ENCODE measurements at regions not wholly inside any gene's neighbourhood (a gene's known extent, or its start where the extent isn't known, plus 50 kb on each side); places are given as distances from the start of the nearest gene placed in this dataset.
A peak's percentile ranks its signal among the peaks of the same experiment; 100 is the strongest.

DNA sequence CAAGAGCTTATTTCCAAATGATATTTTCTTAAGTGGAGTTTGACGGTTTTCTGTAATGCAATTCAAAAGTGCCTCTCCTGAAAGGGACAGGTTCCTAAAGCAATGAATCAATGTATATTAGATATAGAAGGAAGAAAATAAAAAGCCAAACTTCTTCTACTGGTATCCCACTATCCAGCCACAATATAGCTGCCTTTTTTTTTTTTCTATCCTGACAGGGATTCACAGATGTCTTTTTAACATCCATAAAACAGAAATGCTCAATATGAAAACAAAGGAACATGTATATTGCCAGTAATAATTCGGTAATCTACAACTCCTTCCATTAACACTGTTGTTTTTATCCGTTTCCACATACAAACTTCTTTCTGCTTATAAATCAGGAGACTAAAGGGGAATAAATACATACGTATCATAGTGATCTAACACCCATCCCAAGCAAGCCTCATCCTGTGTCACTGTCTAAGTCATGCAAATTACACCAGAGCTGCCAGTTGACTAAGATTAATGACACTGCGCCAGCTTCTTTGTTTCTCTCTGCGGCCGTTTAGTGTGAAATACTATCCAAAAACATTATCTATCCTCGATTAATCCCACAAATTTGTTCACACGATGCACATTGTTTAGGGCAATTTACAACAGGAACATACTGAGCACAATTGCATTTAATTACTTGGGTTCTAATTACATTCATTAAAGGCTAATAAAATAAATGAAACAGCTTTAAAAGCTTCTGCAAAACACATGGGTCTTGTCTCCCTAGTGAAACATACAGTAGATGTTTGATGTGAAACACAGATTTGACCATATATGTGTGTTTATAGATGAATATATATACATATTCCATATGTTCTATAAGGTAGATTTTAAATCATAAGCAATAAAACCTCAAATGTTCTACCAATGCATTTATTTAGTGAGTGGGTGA, 51.9 kb upstream of the CDIN1 start (continued):
- no peak for TF ChIP-seq SMARCA4 (IDR thresholded peaks at IDR 0.05)
- TF ChIP-seq MEIS2 (IDR thresholded peaks at IDR 0.05; ENCODE audit: partially characterized antibody) = peak; percentile 77
- TF ChIP-seq, protein P1, sequence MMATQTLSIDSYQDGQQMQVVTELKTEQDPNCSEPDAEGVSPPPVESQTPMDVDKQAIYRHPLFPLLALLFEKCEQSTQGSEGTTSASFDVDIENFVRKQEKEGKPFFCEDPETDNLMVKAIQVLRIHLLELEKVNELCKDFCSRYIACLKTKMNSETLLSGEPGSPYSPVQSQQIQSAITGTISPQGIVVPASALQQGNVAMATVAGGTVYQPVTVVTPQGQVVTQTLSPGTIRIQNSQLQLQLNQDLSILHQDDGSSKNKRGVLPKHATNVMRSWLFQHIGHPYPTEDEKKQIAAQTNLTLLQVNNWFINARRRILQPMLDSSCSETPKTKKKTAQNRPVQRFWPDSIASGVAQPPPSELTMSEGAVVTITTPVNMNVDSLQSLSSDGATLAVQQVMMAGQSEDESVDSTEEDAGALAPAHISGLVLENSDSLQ (IDR thresholded peaks at IDR 0.05) = peak; percentile 75
- no peak for TF ChIP-seq L3MBTL2 (IDR thresholded peaks at IDR 0.05)
- TF ChIP-seq ZNF41 (CRISPR knock-in tag; conservative IDR thresholded peaks at IDR 0.05) = no peak

DNA sequence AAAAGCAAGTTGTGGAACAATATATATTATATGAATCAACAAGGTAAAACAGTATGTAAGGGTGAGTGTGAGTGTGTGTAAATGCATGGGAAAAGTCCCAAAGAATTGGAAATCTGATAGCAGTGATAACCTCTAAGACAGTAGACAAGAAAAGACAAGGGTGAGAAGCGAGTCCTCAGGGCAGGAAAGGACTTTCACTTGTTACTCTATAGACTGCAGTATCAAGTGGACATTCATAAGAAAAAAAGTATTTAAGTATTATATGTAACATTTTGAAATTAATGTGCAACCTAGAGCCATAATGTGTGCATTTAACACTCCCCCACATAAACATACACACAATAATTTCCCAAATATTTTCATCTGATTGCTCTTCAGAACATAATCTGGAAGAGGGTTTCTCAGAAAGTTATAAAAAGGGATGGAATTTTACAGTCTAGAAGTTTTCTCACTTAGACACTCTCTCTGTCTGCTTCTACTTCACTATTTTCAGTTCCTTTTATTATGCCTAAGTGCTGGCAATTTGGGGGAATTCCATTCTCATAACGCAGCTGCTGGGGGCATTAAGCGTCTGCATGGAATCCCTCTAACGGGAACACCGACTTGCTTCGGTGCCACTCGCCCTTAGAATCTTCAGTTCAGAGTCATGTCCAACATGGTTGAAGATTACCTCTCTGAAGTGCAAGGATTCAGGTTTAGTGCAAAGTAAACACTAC, 50.0 kb upstream of the CDIN1 start:
- ATAC-seq = no peak
- FAIRE-seq = no peak
- no peak for DNase-seq (ENCODE audit: extremely low read depth in 1 of 4, low spot score in 3 of 4)
- H3K9ac ChIP-seq (ENCODE audit: insufficient read depth in 1 of 2, low read depth in 2 of 2, low read length in 2 of 2) = no peak overlapping the region
- 5% methylated on average over 7 of the region's 7 CpGs for WGBS (ENCODE audit: insufficient coverage, low coverage, missing lambda C conversion rate)
- H3K79me2 ChIP-seq (ENCODE audit: control insufficient read depth, insufficient read depth, low read length) = no peaks in the 10 kb centered on the region
- in situ Hi-C loops (cut with MboI) (no loop called here), intact Hi-C loops (cut with micrococcal nuclease) (no loop called here)
- H3K9me1 ChIP-seq (ENCODE audit: control insufficient read depth, insufficient read depth, low read length) = no peaks in the 10 kb centered on the region
- H3K4me3 ChIP-seq = no peak overlapping the region
- H3K27me3 ChIP-seq (ENCODE audit: control insufficient read depth in 2 of 2, insufficient read depth in 2 of 2, low read length in 2 of 2) = no peaks in the 10 kb centered on the region; a peak in 1 of 5 replicates
- no peaks in the 10 kb centered on the region for H4K20me1 ChIP-seq (replicated peaks; ENCODE audit: control insufficient read depth, insufficient read depth, low read length)
- no peaks in the 10 kb centered on the region for H3K4me1 ChIP-seq (replicated peaks in 1 of 2; ENCODE audit: control insufficient read depth in 2 of 2, insufficient read depth in 2 of 2, low read length in 2 of 2)
- H3K36me3 ChIP-seq (ENCODE audit: control insufficient read depth, insufficient read depth, low read length) = no peaks in the 10 kb centered on the region
- no peak overlapping the region for H2AFZ ChIP-seq (ENCODE audit: low read depth, low read length)
- no peak overlapping the region for H3K27ac ChIP-seq (ENCODE audit: extremely low read depth, low read depth, low read length)
- POLR2A ChIA-PET = no interaction called here
- H3K9me3 ChIP-seq (replicated peaks; ENCODE audit: control insufficient read depth, insufficient read depth, low read depth, low read length) = no peaks in the 10 kb centered on the region
- H3K4me2 ChIP-seq (ENCODE audit: insufficient read depth, low read length) = no peak overlapping the region
- CTCF ChIA-PET (ENCODE audit: low intra/inter-chr PET ratio) = no interaction called here
- TF ChIP-seq, protein P2, sequence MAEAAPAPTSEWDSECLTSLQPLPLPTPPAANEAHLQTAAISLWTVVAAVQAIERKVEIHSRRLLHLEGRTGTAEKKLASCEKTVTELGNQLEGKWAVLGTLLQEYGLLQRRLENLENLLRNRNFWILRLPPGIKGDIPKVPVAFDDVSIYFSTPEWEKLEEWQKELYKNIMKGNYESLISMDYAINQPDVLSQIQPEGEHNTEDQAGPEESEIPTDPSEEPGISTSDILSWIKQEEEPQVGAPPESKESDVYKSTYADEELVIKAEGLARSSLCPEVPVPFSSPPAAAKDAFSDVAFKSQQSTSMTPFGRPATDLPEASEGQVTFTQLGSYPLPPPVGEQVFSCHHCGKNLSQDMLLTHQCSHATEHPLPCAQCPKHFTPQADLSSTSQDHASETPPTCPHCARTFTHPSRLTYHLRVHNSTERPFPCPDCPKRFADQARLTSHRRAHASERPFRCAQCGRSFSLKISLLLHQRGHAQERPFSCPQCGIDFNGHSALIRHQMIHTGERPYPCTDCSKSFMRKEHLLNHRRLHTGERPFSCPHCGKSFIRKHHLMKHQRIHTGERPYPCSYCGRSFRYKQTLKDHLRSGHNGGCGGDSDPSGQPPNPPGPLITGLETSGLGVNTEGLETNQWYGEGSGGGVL (CRISPR knock-in tag; IDR thresholded peaks at IDR 0.05) = no peak
- TF ChIP-seq ZNF217 (CRISPR knock-in tag; IDR thresholded peaks at IDR 0.05) (no peak), ZNF444 (CRISPR knock-in tag; IDR thresholded peaks at IDR 0.05) (no peak), SMARCA4 (IDR thresholded peaks at IDR 0.05) (no peak), HNRNPK (IDR thresholded peaks at IDR 0.05; ENCODE audit: low read depth, low read length, poor library complexity, severe bottlenecking) (no peak), ZNF436 (CRISPR knock-in tag; IDR thresholded peaks at IDR 0.05) (no peak), MTF1 (CRISPR knock-in tag; IDR thresholded peaks at IDR 0.05; ENCODE audit: borderline replicate concordance) (no peak), PPARD (CRISPR knock-in tag; IDR thresholded peaks at IDR 0.05) (no peak), POLR3G (IDR thresholded peaks at IDR 0.05; ENCODE audit: extremely low read depth, insufficient read length, insufficient replicate concordance) (no peak), GATAD2A (IDR thresholded peaks at IDR 0.05) (no peak), U2AF2 (optimal IDR thresholded peaks at IDR 0.05; ENCODE audit: low read depth, low read length) (no peak), ZKSCAN3 (CRISPR knock-in tag; IDR thresholded peaks at IDR 0.05) (no peak)
- TF ChIP-seq, protein P3, sequence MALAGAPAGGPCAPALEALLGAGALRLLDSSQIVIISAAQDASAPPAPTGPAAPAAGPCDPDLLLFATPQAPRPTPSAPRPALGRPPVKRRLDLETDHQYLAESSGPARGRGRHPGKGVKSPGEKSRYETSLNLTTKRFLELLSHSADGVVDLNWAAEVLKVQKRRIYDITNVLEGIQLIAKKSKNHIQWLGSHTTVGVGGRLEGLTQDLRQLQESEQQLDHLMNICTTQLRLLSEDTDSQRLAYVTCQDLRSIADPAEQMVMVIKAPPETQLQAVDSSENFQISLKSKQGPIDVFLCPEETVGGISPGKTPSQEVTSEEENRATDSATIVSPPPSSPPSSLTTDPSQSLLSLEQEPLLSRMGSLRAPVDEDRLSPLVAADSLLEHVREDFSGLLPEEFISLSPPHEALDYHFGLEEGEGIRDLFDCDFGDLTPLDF (CRISPR knock-in tag; IDR thresholded peaks at IDR 0.05) = no peak
- BruUV-seq (replicated peaks) = no TSS peak
